ENCODE measurements at regions not wholly inside any gene's neighbourhood (a gene's known extent, or its start where the extent isn't known, plus 50 kb on each side); places are given as distances from the start of the nearest gene placed in this dataset.

DNA sequence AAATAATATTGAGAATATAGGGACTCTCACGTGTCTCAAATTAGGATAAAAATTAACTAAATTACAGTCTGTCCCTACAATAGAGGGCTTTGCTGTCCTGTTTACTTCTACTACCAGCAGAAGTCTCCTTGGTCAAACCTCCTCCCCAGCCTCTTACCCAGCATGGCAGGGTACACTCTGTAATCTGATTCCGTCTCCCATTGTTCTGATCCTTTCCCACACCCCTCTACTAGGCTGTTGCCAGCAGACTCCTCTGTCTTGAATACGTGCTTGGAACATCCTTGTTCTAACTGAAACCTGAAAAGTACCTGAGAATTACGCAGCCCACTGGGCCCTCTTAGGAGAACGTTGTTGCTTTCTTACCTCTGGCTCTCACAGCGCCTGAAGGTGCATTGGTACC is 112.2 kb upstream of the PREP start:
- no peak for TF ChIP-seq ZNF302 (CRISPR knock-in tag; IDR thresholded peaks at IDR 0.05)
- TF ChIP-seq, protein P1, sequence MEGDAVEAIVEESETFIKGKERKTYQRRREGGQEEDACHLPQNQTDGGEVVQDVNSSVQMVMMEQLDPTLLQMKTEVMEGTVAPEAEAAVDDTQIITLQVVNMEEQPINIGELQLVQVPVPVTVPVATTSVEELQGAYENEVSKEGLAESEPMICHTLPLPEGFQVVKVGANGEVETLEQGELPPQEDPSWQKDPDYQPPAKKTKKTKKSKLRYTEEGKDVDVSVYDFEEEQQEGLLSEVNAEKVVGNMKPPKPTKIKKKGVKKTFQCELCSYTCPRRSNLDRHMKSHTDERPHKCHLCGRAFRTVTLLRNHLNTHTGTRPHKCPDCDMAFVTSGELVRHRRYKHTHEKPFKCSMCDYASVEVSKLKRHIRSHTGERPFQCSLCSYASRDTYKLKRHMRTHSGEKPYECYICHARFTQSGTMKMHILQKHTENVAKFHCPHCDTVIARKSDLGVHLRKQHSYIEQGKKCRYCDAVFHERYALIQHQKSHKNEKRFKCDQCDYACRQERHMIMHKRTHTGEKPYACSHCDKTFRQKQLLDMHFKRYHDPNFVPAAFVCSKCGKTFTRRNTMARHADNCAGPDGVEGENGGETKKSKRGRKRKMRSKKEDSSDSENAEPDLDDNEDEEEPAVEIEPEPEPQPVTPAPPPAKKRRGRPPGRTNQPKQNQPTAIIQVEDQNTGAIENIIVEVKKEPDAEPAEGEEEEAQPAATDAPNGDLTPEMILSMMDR (IDR thresholded peaks at IDR 0.05) = no peak
- no peak for TF ChIP-seq PHF8 (IDR thresholded peaks at IDR 0.05; ENCODE audit: borderline replicate concordance, low read depth)
- TF ChIP-seq CHD2 (IDR thresholded peaks at IDR 0.05; ENCODE audit: low read length, partially characterized antibody) = no peak
- no peak for TF ChIP-seq E2F6 (IDR thresholded peaks at IDR 0.05; ENCODE audit: borderline replicate concordance, low read depth)
